ENCODE measurements at regions not wholly inside any gene's neighbourhood (a gene's known extent, or its start where the extent isn't known, plus 50 kb on each side); places are given as distances from the start of the nearest gene placed in this dataset.

- no peak for TF ChIP-seq CREB1 (IDR thresholded peaks at IDR 0.05; ENCODE audit: low read depth)
- no peak for TF ChIP-seq ZBTB7A (IDR thresholded peaks at IDR 0.05; ENCODE audit: low read depth)
- no peak for TF ChIP-seq TCF12 (IDR thresholded peaks at IDR 0.05; ENCODE audit: low read depth)
- no peak for TF ChIP-seq USF1 (IDR thresholded peaks at IDR 0.05)
- TF ChIP-seq FOXM1 (IDR thresholded peaks at IDR 0.05; ENCODE audit: borderline replicate concordance, low read depth) = no peak
- TF ChIP-seq CEBPB (IDR thresholded peaks at IDR 0.05) = no peak
- no peak for TF ChIP-seq RAD21 (IDR thresholded peaks at IDR 0.05; ENCODE audit: low read depth)
- no peak for TF ChIP-seq TAF1 (IDR thresholded peaks at IDR 0.05; ENCODE audit: low read depth)
- TF ChIP-seq REST (IDR thresholded peaks at IDR 0.05; ENCODE audit: low read depth) = no peak
- no peak for TF ChIP-seq EGR1 (IDR thresholded peaks at IDR 0.05)
- no peak for TF ChIP-seq EP300 (IDR thresholded peaks at IDR 0.05; ENCODE audit: borderline replicate concordance)
- TF ChIP-seq TEAD4 (IDR thresholded peaks at IDR 0.05) = no peak
- no peak for TF ChIP-seq MAX (IDR thresholded peaks at IDR 0.05)
- no peak for TF ChIP-seq YY1 (IDR thresholded peaks at IDR 0.05; ENCODE audit: low read depth)
- no peak for TF ChIP-seq NFIC (IDR thresholded peaks at IDR 0.05)
These were observed 427.8 kb upstream of the C2CD4B start for GRCh38 chr15:62592920-62593319.

GRCh38 chr15:62593681-62594399 lies 428.8 kb upstream of the C2CD4B start:
- TF ChIP-seq YY1 (IDR thresholded peaks at IDR 0.05; ENCODE audit: low read depth) (no peak), EGR1 (IDR thresholded peaks at IDR 0.05) (no peak), TCF12 (IDR thresholded peaks at IDR 0.05; ENCODE audit: low read depth) (no peak), CEBPB (IDR thresholded peaks at IDR 0.05) (no peak), NFIC (IDR thresholded peaks at IDR 0.05) (no peak), EP300 (IDR thresholded peaks at IDR 0.05; ENCODE audit: borderline replicate concordance) (no peak), RAD21 (IDR thresholded peaks at IDR 0.05; ENCODE audit: low read depth) (no peak), TEAD4 (IDR thresholded peaks at IDR 0.05) (no peak), REST (IDR thresholded peaks at IDR 0.05; ENCODE audit: low read depth) (no peak), ZBTB7A (IDR thresholded peaks at IDR 0.05; ENCODE audit: low read depth) (no peak)

GRCh38 chr15:62598217-62598616 lies 433.1 kb upstream of the C2CD4B start:
- no peak for TF ChIP-seq TAF1 (IDR thresholded peaks at IDR 0.05; ENCODE audit: low read depth)
- no peak for TF ChIP-seq NFIC (IDR thresholded peaks at IDR 0.05)

- no peak for TF ChIP-seq CEBPB (IDR thresholded peaks at IDR 0.05)
- no peak for TF ChIP-seq REST (IDR thresholded peaks at IDR 0.05; ENCODE audit: low read depth)
- TF ChIP-seq MAX (IDR thresholded peaks at IDR 0.05) = no peak
- no peak for TF ChIP-seq FOXM1 (IDR thresholded peaks at IDR 0.05; ENCODE audit: borderline replicate concordance, low read depth)
- no peak for TF ChIP-seq YY1 (IDR thresholded peaks at IDR 0.05; ENCODE audit: low read depth)
- no peak for TF ChIP-seq RAD21 (IDR thresholded peaks at IDR 0.05; ENCODE audit: low read depth)
- TF ChIP-seq CREB1 (IDR thresholded peaks at IDR 0.05; ENCODE audit: low read depth) = no peak
- TF ChIP-seq EGR1 (IDR thresholded peaks at IDR 0.05) = no peak
- no peak for TF ChIP-seq TAF1 (IDR thresholded peaks at IDR 0.05; ENCODE audit: low read depth)
- no peak for TF ChIP-seq ZBTB7A (IDR thresholded peaks at IDR 0.05; ENCODE audit: low read depth)
- no peak for TF ChIP-seq NFIC (IDR thresholded peaks at IDR 0.05)
- TF ChIP-seq USF1 (IDR thresholded peaks at IDR 0.05) = no peak
- TF ChIP-seq TCF12 (IDR thresholded peaks at IDR 0.05; ENCODE audit: low read depth) = no peak
- TF ChIP-seq TEAD4 (IDR thresholded peaks at IDR 0.05) = no peak
- TF ChIP-seq EP300 (IDR thresholded peaks at IDR 0.05; ENCODE audit: borderline replicate concordance) = no peak
These were observed 435.0 kb upstream of the C2CD4B start for GRCh38 chr15:62599791-62600777.
